ENCODE measurements at regions not wholly inside any gene's neighbourhood (a gene's known extent, or its start where the extent isn't known, plus 50 kb on each side); places are given as distances from the start of the nearest gene placed in this dataset.

GRCh38 chrX:6782831-6783230 lies 247.9 kb upstream of the VCX3A start:
- no peaks in the 10 kb centered on the region for H3K9me3 Mint-ChIP-seq (ENCODE audit: insufficient read depth)
- H3K27me3 ChIP-seq (replicated peaks in 1 of 4; ENCODE audit: control extremely low read depth in 1 of 4, control insufficient read depth in 3 of 4, insufficient read depth in 4 of 4, low read length in 3 of 4): no peaks in the 10 kb centered on the region
- POLR2A ChIA-PET: no interaction called here
- DNase-seq (no peak), ATAC-seq (ENCODE audit: low read depth) (no peak)
- H3K9ac ChIP-seq (ENCODE audit: low read length): no peak overlapping the region
- H3K27me3 Mint-ChIP-seq: no peaks in the 10 kb centered on the region
- intact Hi-C loops (cut with micrococcal nuclease): no loop called here
- CTCF ChIA-PET: no interaction called here
- TF ChIP-seq EZH2 (IDR thresholded peaks at IDR 0.05; ENCODE audit: borderline replicate concordance, insufficient read depth, low read depth, low read length, poor library complexity, severe bottlenecking) (no peak), CTCF (IDR thresholded peaks at IDR 0.05) (no peak)
- H4K20me1 ChIP-seq (ENCODE audit: control insufficient read depth, insufficient read depth, low read length, poor library complexity, severe bottlenecking): no peaks in the 10 kb centered on the region
- peaks cover 2% of the 10 kb centered on the region for H3K4me1 Mint-ChIP-seq
- no CpG with 5 or more reads among the region's 5 CpGs for WGBS (ENCODE audit: insufficient coverage)
- H2AFZ ChIP-seq (ENCODE audit: insufficient read depth, low read depth, low read length, poor library complexity, severe bottlenecking): no peak overlapping the region
- H3K4me3 Mint-ChIP-seq: no peak overlapping the region
- H3K4me2 ChIP-seq (replicated peaks; ENCODE audit: low read depth, low read length, poor library complexity, severe bottlenecking): no peak overlapping the region
- no peaks in the 10 kb centered on the region for H3K79me2 ChIP-seq (ENCODE audit: control insufficient read depth, insufficient read depth, low read length)
- H3K27ac Mint-ChIP-seq: no peak overlapping the region
- no peak overlapping the region for H3K4me3 ChIP-seq (ENCODE audit: control extremely low read depth in 1 of 5, extremely low read depth in 1 of 5, insufficient read depth in 1 of 5, low read depth in 2 of 5, low read length in 4 of 5)
- H3K36me3 ChIP-seq (replicated peaks in 1 of 2; ENCODE audit: control extremely low read depth in 1 of 2, control insufficient read depth in 1 of 2, extremely low read depth in 1 of 2, insufficient read depth in 2 of 2, low read length in 1 of 2): no peaks in the 10 kb centered on the region
- no peaks in the 10 kb centered on the region for H3K9me3 ChIP-seq (ENCODE audit: control extremely low read depth in 1 of 3, control insufficient read depth in 2 of 3, insufficient read depth in 1 of 3, low read length in 2 of 3)
- H3K27ac ChIP-seq (ENCODE audit: low read length in 2 of 2): no peak overlapping the region
- H3K4me1 ChIP-seq (ENCODE audit: control insufficient read depth in 2 of 2, insufficient read depth in 2 of 2, low read length in 2 of 2): no peaks in the 10 kb centered on the region

- no peak for TF ChIP-seq CTCF (IDR thresholded peaks at IDR 0.05)
- TF ChIP-seq EZH2 (IDR thresholded peaks at IDR 0.05; ENCODE audit: borderline replicate concordance, insufficient read depth, low read depth, low read length, poor library complexity, severe bottlenecking): no peak
- DNase-seq: no peak
- Histone ChIP-seq H4K20me1 (ENCODE audit: control insufficient read depth, insufficient read depth, low read length, poor library complexity, severe bottlenecking) (no peaks in the 10 kb centered on the region), H3K4me3 (ENCODE audit: control extremely low read depth in 1 of 5, extremely low read depth in 1 of 5, insufficient read depth in 1 of 5, low read depth in 2 of 5, low read length in 4 of 5) (no peak overlapping the region), H3K36me3 (replicated peaks in 1 of 2; ENCODE audit: control extremely low read depth in 1 of 2, control insufficient read depth in 1 of 2, extremely low read depth in 1 of 2, insufficient read depth in 2 of 2, low read length in 1 of 2) (no peaks in the 10 kb centered on the region), H3K79me2 (ENCODE audit: control insufficient read depth, insufficient read depth, low read length) (no peaks in the 10 kb centered on the region), H3K4me1 (ENCODE audit: control insufficient read depth in 2 of 2, insufficient read depth in 2 of 2, low read length in 2 of 2) (no peaks in the 10 kb centered on the region), H2AFZ (ENCODE audit: insufficient read depth, low read depth, low read length, poor library complexity, severe bottlenecking) (no peak overlapping the region), H3K4me2 (replicated peaks; ENCODE audit: low read depth, low read length, poor library complexity, severe bottlenecking) (no peak overlapping the region), H3K9me3 (ENCODE audit: control extremely low read depth in 1 of 3, control insufficient read depth in 2 of 3, insufficient read depth in 1 of 3, low read length in 2 of 3) (no peaks in the 10 kb centered on the region), H3K9ac (ENCODE audit: low read length) (no peak overlapping the region), H3K27ac (ENCODE audit: low read length in 2 of 2) (no peak overlapping the region), H3K27me3 (replicated peaks in 1 of 4; ENCODE audit: control extremely low read depth in 1 of 4, control insufficient read depth in 3 of 4, insufficient read depth in 4 of 4, low read length in 3 of 4) (no peaks in the 10 kb centered on the region)
- ATAC-seq (ENCODE audit: low read depth): no peak
- WGBS (ENCODE audit: insufficient coverage): 58% methylated on average over 9 of the region's 22 CpGs
- intact Hi-C loops (cut with micrococcal nuclease): no loop called here
- CTCF ChIA-PET: no interaction called here
- H3K4me3 Mint-ChIP-seq: no peak overlapping the region
- peaks cover 6% of the 10 kb centered on the region for H3K4me1 Mint-ChIP-seq
- H3K9me3 Mint-ChIP-seq (ENCODE audit: insufficient read depth): no peaks in the 10 kb centered on the region
- no peak overlapping the region for H3K27ac Mint-ChIP-seq
- POLR2A ChIA-PET: no interaction called here
- no peaks in the 10 kb centered on the region for H3K27me3 Mint-ChIP-seq
Measured at GRCh38 chrX:6778544-6779503, 243.9 kb upstream of the VCX3A start.

Data from B cell (primary cell).